ENCODE measurements at regions not wholly inside any gene's neighbourhood (a gene's known extent, or its start where the extent isn't known, plus 50 kb on each side); places are given as distances from the start of the nearest gene placed in this dataset.
"Not testable (repeated sequence)": the region's sequence is repeated elsewhere in the genome, so short reads cannot be mapped to it uniquely, and the experiment has no call there.

GRCh38 chr3:117026401-117026800, 316.8 kb downstream of the TUSC7 start:
- no peak for DNase-seq (ENCODE audit: low read depth)
- in situ Hi-C loops (cut with HindIII; ENCODE audit: low pct_unique_long_range_greater_than_20kb, low sequenced_read_pairs) = no loop called here

- in situ Hi-C loops (cut with HindIII; ENCODE audit: low pct_unique_long_range_greater_than_20kb, low sequenced_read_pairs) = no loop called here
Measured at GRCh38 chr3:117035745-117036144, 326.2 kb downstream of the TUSC7 start.

GRCh38 chr3:117036259-117036799, 326.8 kb downstream of the TUSC7 start:
- peak; percentile 20 for DNase-seq (ENCODE audit: low read depth)
- in situ Hi-C loops (cut with HindIII; ENCODE audit: low pct_unique_long_range_greater_than_20kb, low sequenced_read_pairs) = no loop called here

More at GRCh38 chr3:117035745-117036144, 326.2 kb downstream of the TUSC7 start:
- DNase-seq (ENCODE audit: low read depth) = no peak

- DNase-seq (ENCODE audit: low read depth) = peak; percentile 17
- in situ Hi-C loops (cut with HindIII; ENCODE audit: low pct_unique_long_range_greater_than_20kb, low sequenced_read_pairs) = no loop called here
Measured at GRCh38 chr3:117045143-117045542, 335.6 kb downstream of the TUSC7 start.

GRCh38 chr3:117047951-117048705, 338.5 kb downstream of the TUSC7 start:
- in situ Hi-C loops (cut with HindIII; ENCODE audit: low pct_unique_long_range_greater_than_20kb, low sequenced_read_pairs) = no loop called here
- DNase-seq (ENCODE audit: low read depth) = no peak

GRCh38 chr3:117052395-117052794, 342.8 kb downstream of the TUSC7 start:
- peak; percentile 11 for DNase-seq (ENCODE audit: low read depth)
- in situ Hi-C loops (cut with HindIII; ENCODE audit: low pct_unique_long_range_greater_than_20kb, low sequenced_read_pairs) = no loop called here

- no peak for DNase-seq (ENCODE audit: low read depth)
- in situ Hi-C loops (cut with HindIII; ENCODE audit: low pct_unique_long_range_greater_than_20kb, low sequenced_read_pairs) = no loop called here
Measured at GRCh38 chr3:117054556-117054955, 345.0 kb downstream of the TUSC7 start.

- in situ Hi-C loops (cut with HindIII; ENCODE audit: low pct_unique_long_range_greater_than_20kb, low sequenced_read_pairs); DNase-seq (ENCODE audit: low read depth): not testable (repeated sequence)
Measured at GRCh38 chr3:117056946-117057345, 347.4 kb downstream of the TUSC7 start.

GRCh38 chr3:117059067-117059955, 349.7 kb downstream of the TUSC7 start:
- DNase-seq (ENCODE audit: low read depth) = peak; percentile 4
- in situ Hi-C loops (cut with HindIII; ENCODE audit: low pct_unique_long_range_greater_than_20kb, low sequenced_read_pairs) = no loop called here

- no peak for DNase-seq (ENCODE audit: low read depth)
- in situ Hi-C loops (cut with HindIII; ENCODE audit: low pct_unique_long_range_greater_than_20kb, low sequenced_read_pairs) = no loop called here
Measured at GRCh38 chr3:117059956-117060270, 350.3 kb downstream of the TUSC7 start.

- DNase-seq (ENCODE audit: low read depth) = no peak
- in situ Hi-C loops (cut with HindIII; ENCODE audit: low pct_unique_long_range_greater_than_20kb, low sequenced_read_pairs) = no loop called here
Measured at GRCh38 chr3:117063930-117064329, 354.4 kb downstream of the TUSC7 start.

GRCh38 chr3:117068301-117068700, 358.7 kb downstream of the TUSC7 start:
- DNase-seq (ENCODE audit: low read depth) = no peak
- in situ Hi-C loops (cut with HindIII; ENCODE audit: low pct_unique_long_range_greater_than_20kb, low sequenced_read_pairs) = no loop called here

- in situ Hi-C loops (cut with HindIII; ENCODE audit: low pct_unique_long_range_greater_than_20kb, low sequenced_read_pairs) = no loop called here
- DNase-seq (ENCODE audit: low read depth) = peak; percentile 1
Measured at GRCh38 chr3:117074826-117075225, 365.2 kb downstream of the TUSC7 start.

GRCh38 chr3:117079997-117080396, 370.4 kb downstream of the TUSC7 start:
- in situ Hi-C loops (cut with HindIII; ENCODE audit: low pct_unique_long_range_greater_than_20kb, low sequenced_read_pairs) = no loop called here
- no peak for DNase-seq (ENCODE audit: low read depth)

- in situ Hi-C loops (cut with HindIII; ENCODE audit: low pct_unique_long_range_greater_than_20kb, low sequenced_read_pairs) = no loop called here
- DNase-seq (ENCODE audit: low read depth) = no peak
Measured at GRCh38 chr3:117080872-117081271, 371.3 kb downstream of the TUSC7 start.

GRCh38 chr3:117084277-117084676, 374.7 kb downstream of the TUSC7 start:
- in situ Hi-C loops (cut with HindIII; ENCODE audit: low pct_unique_long_range_greater_than_20kb, low sequenced_read_pairs) = no loop called here
- DNase-seq (ENCODE audit: low read depth) = no peak

- DNase-seq (ENCODE audit: low read depth) = no peak
- in situ Hi-C loops (cut with HindIII; ENCODE audit: low pct_unique_long_range_greater_than_20kb, low sequenced_read_pairs) = no loop called here
Measured at GRCh38 chr3:117084739-117085270, 375.2 kb downstream of the TUSC7 start.

GRCh38 chr3:117091676-117092075, 382.1 kb downstream of the TUSC7 start:
- in situ Hi-C loops (cut with HindIII; ENCODE audit: low pct_unique_long_range_greater_than_20kb, low sequenced_read_pairs) = no loop called here
- DNase-seq (ENCODE audit: low read depth) = no peak

GRCh38 chr3:117096549-117096948, 387.0 kb downstream of the TUSC7 start:
- in situ Hi-C loops (cut with HindIII; ENCODE audit: low pct_unique_long_range_greater_than_20kb, low sequenced_read_pairs) = no loop called here

More at GRCh38 chr3:117096549-117096948, 387.0 kb downstream of the TUSC7 start:
- no peak for DNase-seq (ENCODE audit: low read depth)
